ENCODE measurements at regions not wholly inside any gene's neighbourhood (a gene's known extent, or its start where the extent isn't known, plus 50 kb on each side); places are given as distances from the start of the nearest gene placed in this dataset.

DNA sequence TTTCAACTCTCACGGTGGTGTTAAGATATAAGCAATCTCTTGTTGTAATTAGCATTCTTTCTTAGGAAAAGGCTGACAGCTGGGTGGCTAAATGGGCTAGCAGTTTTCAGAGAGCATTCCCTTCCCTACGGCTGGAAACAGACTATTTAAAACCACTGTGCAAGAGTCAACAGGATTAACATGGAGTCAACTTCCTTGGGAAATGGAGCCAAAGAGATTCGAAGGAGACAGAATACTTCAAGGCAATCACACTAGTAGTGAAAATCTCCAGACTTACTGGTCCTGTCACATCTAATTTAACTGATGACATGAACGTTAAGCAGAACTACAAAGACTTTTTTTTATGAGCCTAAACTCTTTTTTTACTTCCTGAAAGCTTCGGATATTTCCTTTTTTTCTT is 453.3 kb upstream of the ITGA1 start:
- Histone ChIP-seq H3K4me1 (ENCODE audit: low read depth) (peaks cover 10% of the 10 kb centered on the region), H3K4me3 (no peak overlapping the region), H3K27ac (peak overlapping the region; percentile 79), H3K27me3 (no peaks in the 10 kb centered on the region), H3K36me3 (no peaks in the 10 kb centered on the region), H3K9me3 (ENCODE audit: low read depth) (no peaks in the 10 kb centered on the region)
- peak in 1 of 2 donors; percentile 35 for DNase-seq (ENCODE audit: low read depth in 1 of 2, low spot score in 1 of 2)
- TF ChIP-seq, protein P1, sequence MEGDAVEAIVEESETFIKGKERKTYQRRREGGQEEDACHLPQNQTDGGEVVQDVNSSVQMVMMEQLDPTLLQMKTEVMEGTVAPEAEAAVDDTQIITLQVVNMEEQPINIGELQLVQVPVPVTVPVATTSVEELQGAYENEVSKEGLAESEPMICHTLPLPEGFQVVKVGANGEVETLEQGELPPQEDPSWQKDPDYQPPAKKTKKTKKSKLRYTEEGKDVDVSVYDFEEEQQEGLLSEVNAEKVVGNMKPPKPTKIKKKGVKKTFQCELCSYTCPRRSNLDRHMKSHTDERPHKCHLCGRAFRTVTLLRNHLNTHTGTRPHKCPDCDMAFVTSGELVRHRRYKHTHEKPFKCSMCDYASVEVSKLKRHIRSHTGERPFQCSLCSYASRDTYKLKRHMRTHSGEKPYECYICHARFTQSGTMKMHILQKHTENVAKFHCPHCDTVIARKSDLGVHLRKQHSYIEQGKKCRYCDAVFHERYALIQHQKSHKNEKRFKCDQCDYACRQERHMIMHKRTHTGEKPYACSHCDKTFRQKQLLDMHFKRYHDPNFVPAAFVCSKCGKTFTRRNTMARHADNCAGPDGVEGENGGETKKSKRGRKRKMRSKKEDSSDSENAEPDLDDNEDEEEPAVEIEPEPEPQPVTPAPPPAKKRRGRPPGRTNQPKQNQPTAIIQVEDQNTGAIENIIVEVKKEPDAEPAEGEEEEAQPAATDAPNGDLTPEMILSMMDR (IDR thresholded peaks at IDR 0.05; ENCODE audit: low read depth, low read length): no peak

DNA sequence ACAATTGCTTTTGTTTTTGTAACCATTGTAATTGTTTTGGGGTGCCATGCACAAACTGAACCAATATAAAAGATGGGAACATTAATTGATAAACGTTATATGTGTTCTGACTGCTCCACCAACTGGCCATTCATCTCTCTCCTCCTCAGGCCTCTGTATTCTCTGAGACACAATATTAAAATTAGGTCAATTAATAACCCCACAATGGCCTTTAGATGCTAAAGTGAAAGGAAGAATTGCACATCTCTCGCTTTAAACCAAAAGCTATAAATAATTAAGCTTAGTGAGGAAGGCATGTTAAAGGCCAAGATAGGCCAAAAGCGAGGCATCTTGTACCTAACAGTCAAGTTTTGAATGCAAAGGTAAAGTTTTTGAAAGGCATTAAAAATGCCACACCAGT is 448.4 kb upstream of the ITGA1 start:
- Histone ChIP-seq H3K27me3 (no peaks in the 10 kb centered on the region), H3K27ac (no peak overlapping the region), H3K4me3 (no peak overlapping the region), H3K4me1 (ENCODE audit: low read depth) (peaks cover 5% of the 10 kb centered on the region), H3K9me3 (ENCODE audit: low read depth) (no peaks in the 10 kb centered on the region), H3K36me3 (no peaks in the 10 kb centered on the region)
- TF ChIP-seq, protein P1 (IDR thresholded peaks at IDR 0.05; ENCODE audit: low read depth, low read length): no peak
- no peak for DNase-seq (ENCODE audit: low read depth in 1 of 2, low spot score in 1 of 2)

DNA sequence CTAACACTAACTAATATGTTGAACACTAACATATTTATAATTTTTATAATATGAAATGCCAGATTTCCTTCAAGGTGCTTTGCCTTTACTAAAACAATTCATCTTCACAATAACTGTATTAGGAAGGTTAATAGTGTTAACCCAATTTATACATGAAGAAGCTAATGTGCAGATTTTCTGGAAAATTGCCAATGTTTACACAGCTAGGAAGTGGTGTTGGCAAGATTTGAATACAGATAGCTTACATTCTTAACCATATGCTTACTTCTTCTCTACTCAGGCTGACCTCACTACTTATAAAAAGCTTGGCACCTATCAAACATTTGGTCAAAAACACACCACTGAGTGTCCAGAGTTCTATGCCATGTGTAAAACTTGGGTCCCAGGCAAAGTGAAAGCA is 445.4 kb upstream of the ITGA1 start:
- Histone ChIP-seq H3K4me1 (ENCODE audit: low read depth) (no peaks in the 10 kb centered on the region), H3K27ac (no peak overlapping the region), H3K9me3 (ENCODE audit: low read depth) (no peaks in the 10 kb centered on the region), H3K4me3 (no peak overlapping the region), H3K36me3 (no peaks in the 10 kb centered on the region), H3K27me3 (no peaks in the 10 kb centered on the region)
- TF ChIP-seq, protein P1 (IDR thresholded peaks at IDR 0.05; ENCODE audit: low read depth, low read length): no peak
- no peak for DNase-seq (ENCODE audit: low read depth in 1 of 2, low spot score in 1 of 2)

DNA sequence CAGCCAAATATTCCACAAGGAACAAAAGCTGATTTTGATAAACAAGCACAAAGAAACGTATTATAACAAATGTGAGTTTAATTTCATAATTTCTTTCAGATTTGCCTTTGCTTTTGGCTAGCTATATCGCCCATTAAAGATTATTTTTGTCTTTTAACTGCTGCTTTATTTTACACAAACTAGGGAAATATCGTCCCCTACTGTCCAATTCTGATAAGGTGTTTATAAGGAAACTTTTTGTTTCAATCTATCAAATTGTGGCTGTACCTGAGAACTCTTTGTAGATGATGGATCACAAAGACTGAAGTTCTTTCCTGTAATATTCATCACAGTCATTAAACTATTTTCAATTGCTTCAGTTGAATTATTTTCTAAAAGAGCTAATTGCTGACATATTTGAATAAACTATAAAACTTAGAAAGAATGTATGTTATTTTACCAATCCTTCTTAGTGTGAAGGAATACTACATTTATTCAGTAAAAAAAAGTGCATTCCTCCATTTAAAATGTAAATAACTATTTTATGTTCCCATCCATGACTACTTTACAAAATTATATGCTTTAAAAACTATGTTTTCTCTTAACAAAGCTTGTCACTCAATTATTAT is 431.3 kb upstream of the ITGA1 start:
- Histone ChIP-seq H3K4me3 (no peak overlapping the region), H3K36me3 (no peaks in the 10 kb centered on the region), H3K9me3 (ENCODE audit: low read depth) (no peaks in the 10 kb centered on the region), H3K4me1 (ENCODE audit: low read depth) (no peaks in the 10 kb centered on the region), H3K27ac (no peak overlapping the region), H3K27me3 (no peaks in the 10 kb centered on the region)
- TF ChIP-seq, protein P1 (IDR thresholded peaks at IDR 0.05; ENCODE audit: low read depth, low read length): peak; percentile 39
- peak; percentile 7 to 26 for DNase-seq (ENCODE audit: low read depth in 1 of 2, low spot score in 1 of 2)

DNA sequence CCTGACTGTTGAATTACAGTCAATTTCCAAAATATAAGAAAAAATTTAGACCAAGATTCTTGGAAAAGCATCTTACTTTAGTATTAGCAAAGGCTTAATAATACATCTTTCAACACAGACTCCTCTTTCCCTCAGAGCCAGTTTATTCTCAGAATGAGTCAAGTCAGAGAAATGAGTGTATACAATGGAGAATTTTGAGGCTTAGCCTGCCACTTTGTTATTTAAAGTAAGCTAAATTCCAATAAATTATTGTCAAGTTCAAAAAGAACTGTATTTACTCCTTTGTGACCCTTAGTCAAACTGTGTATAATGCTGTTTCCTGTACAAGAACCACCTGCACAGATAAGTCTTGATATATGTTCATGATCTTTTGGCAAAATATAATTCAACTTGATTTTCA is 428.5 kb upstream of the ITGA1 start:
- H3K4me3 ChIP-seq: no peak overlapping the region
- TF ChIP-seq, protein P1 (IDR thresholded peaks at IDR 0.05; ENCODE audit: low read depth, low read length): no peak
- DNase-seq (ENCODE audit: low read depth in 1 of 2, low spot score in 1 of 2): no peak

More for the DNA sequence above, 428.5 kb upstream of the ITGA1 start:
- Histone ChIP-seq H3K27ac (no peak overlapping the region), H3K4me1 (ENCODE audit: low read depth) (no peaks in the 10 kb centered on the region), H3K36me3 (no peaks in the 10 kb centered on the region), H3K27me3 (no peaks in the 10 kb centered on the region), H3K9me3 (ENCODE audit: low read depth) (no peaks in the 10 kb centered on the region)

All from cardiac muscle cell (in vitro differentiated cells and primary cell).